OCI-LY1 (cell line): ENCODE measurements at regions not wholly inside any gene's neighbourhood (a gene's known extent, or its start where the extent isn't known, plus 50 kb on each side); places are given as distances from the start of the nearest gene placed in this dataset.

Experiments
- H2AFZ ChIP-seq: fragments of 200-600 bp; sonication (generic), shearing (Covaris generic); 2 replicates; pipeline ENCODE4 v1.6.0; 2014; ENCODE audit warnings: antibody characterized with exemption, mild to moderate bottlenecking, low read length
- H3F3A ChIP-seq: fragments of 200-600 bp; sonication (generic), shearing (Covaris generic); 2 replicates; pipeline ENCODE4 v1.6.0; 2014; ENCODE audit warnings: mild to moderate bottlenecking, antibody characterized with exemption, low read length, moderate library complexity; ENCODE audit not compliant: insufficient read depth
- H3K27ac ChIP-seq: fragments of 200-600 bp; sonication (generic); 2 replicates; pipeline ENCODE4 v1.5.1; 2014; ENCODE audit warnings: low read length, mixed run types, mild to moderate bottlenecking, low read depth; ENCODE audit not compliant: poor library complexity, severe bottlenecking
- H3K27me3 ChIP-seq: fragments of 200-600 bp; sonication (generic); 2 replicates; pipeline ENCODE4 v1.6.0; 2014; ENCODE audit warnings: antibody characterized with exemption, mild to moderate bottlenecking, low read length, moderate library complexity; ENCODE audit not compliant: insufficient read depth
- H3K36me3 ChIP-seq: fragments of 200-600 bp; sonication (generic); 2 replicates; pipeline ENCODE4 v1.6.1; 2014; ENCODE audit warnings: mild to moderate bottlenecking, antibody characterized with exemption, low read length, moderate library complexity, mixed read lengths; ENCODE audit not compliant: insufficient read depth
- H3K4me1 ChIP-seq: fragments of 200-600 bp; sonication (generic); 2 replicates; pipeline ENCODE4 v1.5.1; 2014; ENCODE audit warnings: mild to moderate bottlenecking, low read length, moderate library complexity; ENCODE audit not compliant: insufficient read depth, severe bottlenecking
- H3K4me2 ChIP-seq: fragments of 200-600 bp; sonication (generic), shearing (Covaris generic); 2 replicates; pipeline ENCODE4 v1.6.1; 2014; ENCODE audit warnings: low read length
- H3K4me3 ChIP-seq: fragments of 200-600 bp; sonication (generic); 2 replicates; pipeline ENCODE4 v1.5.1; 2014; ENCODE audit warnings: low read length, low read depth, mild to moderate bottlenecking, mixed read lengths; ENCODE audit not compliant: poor library complexity, severe bottlenecking
- H3K79me2 ChIP-seq: fragments of 200-600 bp; shearing (Covaris generic); 2 replicates; pipeline ENCODE4 v1.6.1; 2016; ENCODE audit warnings: mixed run types, low read length, mixed read lengths; ENCODE audit not compliant: insufficient read depth
- H3K9ac ChIP-seq: fragments of 200-600 bp; sonication (generic), shearing (Covaris generic); 2 replicates; pipeline ENCODE4 v1.6.1; 2014; ENCODE audit warnings: mild to moderate bottlenecking, low read length, mixed read lengths
- H3K9me2 ChIP-seq: fragments of 200-600 bp; sonication (generic), shearing (Covaris generic); 2 replicates; pipeline ENCODE4 v1.6.1; 2014; ENCODE audit warnings: low read depth, mild to moderate bottlenecking, low read length, mixed read lengths
- H3K9me3 ChIP-seq: fragments of 200-600 bp; shearing (Covaris generic); 2 replicates; pipeline ENCODE4 v1.6.1; 2014; ENCODE audit warnings: low read length, mixed read lengths
- H4K20me1 ChIP-seq: fragments of 200-600 bp; sonication (generic), shearing (Covaris generic); 2 replicates; pipeline ENCODE4 v1.6.0; 2016; ENCODE audit warnings: mild to moderate bottlenecking, low read length; ENCODE audit not compliant: insufficient read depth
- EZH2 ChIP-seq: fragments of 200-600 bp; sonication (generic), shearing (Covaris generic); IDR thresholded peaks from 2 replicates; pipeline ENCODE4 v1.8.0; 2017; ENCODE audit warnings: borderline replicate concordance, mixed run types, mild to moderate bottlenecking, antibody characterized with exemption, low read length, moderate library complexity, mixed read lengths
- TF ChIP-seq, protein P1 (sequence below): fragments of 200-600 bp; sonication (generic), shearing (Covaris generic); IDR thresholded peaks from 2 replicates; pipeline ENCODE4 v1.5.1; 2017; ENCODE audit warnings: mild to moderate bottlenecking, antibody characterized with exemption, low read length, moderate library complexity, mixed read lengths

GRCh38 chr7:113548137-113548536, 370.7 kb downstream of the PPP1R3A start:
- Histone ChIP-seq H3K9me3 (no peaks in the 10 kb centered on the region), H3K79me2 (no peaks in the 10 kb centered on the region), H2AFZ (no peak overlapping the region), H3K36me3 (no peaks in the 10 kb centered on the region), H3F3A (no peaks in the 10 kb centered on the region), H3K4me3 (no peak overlapping the region), H3K9ac (no peak overlapping the region), H3K4me1 (peaks cover 13% of the 10 kb centered on the region), H3K4me2 (no peak overlapping the region), H3K27me3 (no peaks in the 10 kb centered on the region), H3K27ac (no peak overlapping the region), H3K9me2 (no peaks in the 10 kb centered on the region), H4K20me1 (no peaks in the 10 kb centered on the region)
- TF ChIP-seq EZH2 = no peak
- TF ChIP-seq, protein P1, sequence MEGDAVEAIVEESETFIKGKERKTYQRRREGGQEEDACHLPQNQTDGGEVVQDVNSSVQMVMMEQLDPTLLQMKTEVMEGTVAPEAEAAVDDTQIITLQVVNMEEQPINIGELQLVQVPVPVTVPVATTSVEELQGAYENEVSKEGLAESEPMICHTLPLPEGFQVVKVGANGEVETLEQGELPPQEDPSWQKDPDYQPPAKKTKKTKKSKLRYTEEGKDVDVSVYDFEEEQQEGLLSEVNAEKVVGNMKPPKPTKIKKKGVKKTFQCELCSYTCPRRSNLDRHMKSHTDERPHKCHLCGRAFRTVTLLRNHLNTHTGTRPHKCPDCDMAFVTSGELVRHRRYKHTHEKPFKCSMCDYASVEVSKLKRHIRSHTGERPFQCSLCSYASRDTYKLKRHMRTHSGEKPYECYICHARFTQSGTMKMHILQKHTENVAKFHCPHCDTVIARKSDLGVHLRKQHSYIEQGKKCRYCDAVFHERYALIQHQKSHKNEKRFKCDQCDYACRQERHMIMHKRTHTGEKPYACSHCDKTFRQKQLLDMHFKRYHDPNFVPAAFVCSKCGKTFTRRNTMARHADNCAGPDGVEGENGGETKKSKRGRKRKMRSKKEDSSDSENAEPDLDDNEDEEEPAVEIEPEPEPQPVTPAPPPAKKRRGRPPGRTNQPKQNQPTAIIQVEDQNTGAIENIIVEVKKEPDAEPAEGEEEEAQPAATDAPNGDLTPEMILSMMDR = no peak

DNA sequence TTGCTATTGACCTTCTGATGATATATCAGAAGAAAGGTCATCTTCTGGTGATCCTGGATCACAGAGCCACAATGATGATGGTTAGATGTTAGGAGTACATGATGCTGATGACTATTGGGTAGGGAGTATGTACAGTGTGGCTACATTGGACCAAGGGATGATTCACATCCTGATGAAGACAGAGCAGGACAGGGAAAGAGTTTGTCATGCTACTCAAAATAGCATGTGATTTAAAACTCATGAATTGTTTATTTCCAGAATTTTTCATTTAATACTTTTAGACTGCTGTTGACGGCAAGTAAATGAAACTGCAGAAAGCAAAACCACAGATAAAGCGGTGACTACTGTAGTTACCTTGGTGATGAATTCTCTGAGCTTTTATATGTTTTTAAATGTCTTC, 397.3 kb downstream of the PPP1R3A start:
- H4K20me1 ChIP-seq = peaks cover 2% of the 10 kb centered on the region; the same call in 1 of the 2 replicates
- H3K27me3 ChIP-seq = no peaks in the 10 kb centered on the region
- no peak overlapping the region for H3K27ac ChIP-seq
- H3F3A ChIP-seq = no peaks in the 10 kb centered on the region
- no peak overlapping the region for H2AFZ ChIP-seq
- no peak overlapping the region for H3K9ac ChIP-seq
- H3K4me1 ChIP-seq = no peaks in the 10 kb centered on the region
- H3K79me2 ChIP-seq = no peaks in the 10 kb centered on the region
- no peak overlapping the region for H3K4me3 ChIP-seq
- TF ChIP-seq, protein P1 = no peak
- TF ChIP-seq EZH2 = no peak
- H3K9me2 ChIP-seq = peaks cover 16% of the 10 kb centered on the region
- H3K9me3 ChIP-seq = no peaks in the 10 kb centered on the region; the same call in 1 of the 2 replicates
- no peaks in the 10 kb centered on the region for H3K36me3 ChIP-seq
- no peak overlapping the region for H3K4me2 ChIP-seq

DNA sequence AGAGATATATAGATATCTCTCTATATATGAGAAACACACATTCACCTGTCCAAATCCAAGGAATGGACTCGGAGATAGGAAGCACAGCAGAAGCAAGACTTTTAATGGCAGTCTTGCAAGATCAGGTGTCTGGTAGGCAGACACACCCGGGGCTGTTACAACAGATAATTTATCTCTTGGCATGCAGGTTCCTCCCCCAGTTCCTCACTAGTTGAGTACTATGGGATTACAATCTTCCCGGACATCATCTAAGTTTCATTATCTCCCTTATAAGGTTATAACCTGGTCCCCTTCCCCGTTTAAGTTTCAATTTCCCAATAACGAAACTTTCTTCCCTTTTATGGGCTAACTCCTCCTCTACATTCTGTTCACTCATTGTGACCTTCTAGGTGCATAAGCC, 399.3 kb downstream of the PPP1R3A start:
- H3K9ac ChIP-seq = no peak overlapping the region
- H3F3A ChIP-seq = no peaks in the 10 kb centered on the region
- H2AFZ ChIP-seq = no peak overlapping the region
- no peaks in the 10 kb centered on the region for H3K4me1 ChIP-seq
- TF ChIP-seq, protein P1 = no peak
- no peak for TF ChIP-seq EZH2
- H4K20me1 ChIP-seq = peaks cover 2% of the 10 kb centered on the region; the same call in 1 of the 2 replicates
- H3K4me2 ChIP-seq = no peak overlapping the region
- no peaks in the 10 kb centered on the region; the same call in 1 of the 2 replicates for H3K9me3 ChIP-seq
- H3K79me2 ChIP-seq = no peaks in the 10 kb centered on the region
- no peak overlapping the region for H3K4me3 ChIP-seq
- no peaks in the 10 kb centered on the region for H3K27me3 ChIP-seq
- H3K36me3 ChIP-seq = no peaks in the 10 kb centered on the region
- no peak overlapping the region for H3K27ac ChIP-seq
- peaks cover 16% of the 10 kb centered on the region for H3K9me2 ChIP-seq
